ENCODE measurements at regions not wholly inside any gene's neighbourhood (a gene's known extent, or its start where the extent isn't known, plus 50 kb on each side); places are given as distances from the start of the nearest gene placed in this dataset.
"Not testable (repeated sequence)": the region's sequence is repeated elsewhere in the genome, so short reads cannot be mapped to it uniquely, and the experiment has no call there.

GRCh38 chr20:11511821-11512220, 405.9 kb upstream of the BTBD3 start:
- DNase-seq (ENCODE audit: low spot score), result no peak

DNA sequence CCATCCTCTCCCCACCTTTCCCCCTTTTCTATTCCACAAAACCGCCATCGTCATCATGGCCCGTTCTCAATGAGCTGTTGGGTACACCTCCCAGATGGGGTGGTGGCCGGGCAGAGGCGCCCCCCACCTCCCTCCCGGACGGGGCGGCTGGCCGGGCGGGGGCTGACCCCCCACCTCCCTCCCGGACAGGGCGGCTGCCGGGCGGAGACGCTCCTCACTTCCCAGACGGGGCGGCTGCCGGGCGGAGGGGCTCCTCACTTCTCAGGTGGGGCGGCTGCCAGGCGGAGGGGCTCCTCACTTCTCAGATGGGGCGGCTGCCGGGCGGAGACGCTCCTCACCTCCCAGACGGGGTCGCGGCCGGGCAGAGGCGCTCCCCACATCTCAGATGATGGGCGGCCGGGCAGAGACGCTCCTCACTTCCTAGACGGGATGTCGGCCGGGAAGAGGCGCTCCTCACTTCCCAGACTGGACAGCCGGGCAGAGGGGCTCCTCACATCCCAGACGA, 404.4 kb upstream of the BTBD3 start:
- not testable (repeated sequence) for DNase-seq (ENCODE audit: low spot score)

GRCh38 chr20:11516448-11516847, 401.2 kb upstream of the BTBD3 start:
- DNase-seq (ENCODE audit: low spot score), result no peak

GRCh38 chr20:11520596-11520995, 397.1 kb upstream of the BTBD3 start:
- DNase-seq (ENCODE audit: low spot score), result no peak

GRCh38 chr20:11521476-11522365, 396.0 kb upstream of the BTBD3 start:
- no peak for DNase-seq (ENCODE audit: low spot score)

DNA sequence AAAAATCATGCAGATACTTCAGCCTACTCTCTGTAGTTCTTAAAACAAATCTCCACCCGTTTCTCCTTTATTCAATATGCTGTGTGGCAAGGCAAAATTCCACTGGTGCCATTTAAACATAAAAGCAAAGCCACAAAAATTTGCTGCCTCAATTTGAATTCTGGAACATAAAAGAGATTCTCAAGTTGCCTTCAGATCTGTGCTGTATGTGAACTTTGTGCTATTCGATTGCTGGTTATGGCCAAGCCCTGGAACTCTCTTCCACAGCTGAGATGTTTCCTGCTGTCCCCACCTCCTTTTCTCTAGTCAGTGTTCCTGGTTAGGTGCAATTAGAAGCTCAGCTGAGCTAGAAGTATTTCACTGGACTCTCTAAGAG, 395.3 kb upstream of the BTBD3 start:
- DNase-seq (ENCODE audit: low spot score), result no peak

- DNase-seq (ENCODE audit: low spot score), result no peak
Observed at GRCh38 chr20:11529047-11529446, 388.6 kb upstream of the BTBD3 start.

GRCh38 chr20:11537032-11537431, 380.7 kb upstream of the BTBD3 start:
- DNase-seq (ENCODE audit: low spot score), result no peak

DNA sequence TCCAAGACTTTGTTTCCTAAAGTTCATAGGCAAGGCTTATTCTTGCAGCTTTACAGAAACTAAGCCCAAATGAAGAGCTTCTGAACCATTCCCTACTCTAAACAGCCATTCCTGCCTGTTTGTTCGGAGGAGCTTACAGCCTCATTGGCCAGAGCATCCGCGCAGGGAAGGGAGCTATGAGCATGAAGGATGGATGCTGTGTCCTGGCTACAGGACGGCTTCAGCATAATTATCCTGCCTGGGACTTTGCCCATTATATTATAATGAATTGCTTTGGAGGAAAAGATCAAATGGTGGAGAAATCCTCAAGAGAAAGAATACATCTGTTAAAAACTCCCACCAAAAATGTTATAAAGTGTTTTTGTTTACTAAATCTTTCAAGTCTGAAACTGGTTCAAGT, 378.2 kb upstream of the BTBD3 start:
- no peak for DNase-seq (ENCODE audit: low spot score)

DNA sequence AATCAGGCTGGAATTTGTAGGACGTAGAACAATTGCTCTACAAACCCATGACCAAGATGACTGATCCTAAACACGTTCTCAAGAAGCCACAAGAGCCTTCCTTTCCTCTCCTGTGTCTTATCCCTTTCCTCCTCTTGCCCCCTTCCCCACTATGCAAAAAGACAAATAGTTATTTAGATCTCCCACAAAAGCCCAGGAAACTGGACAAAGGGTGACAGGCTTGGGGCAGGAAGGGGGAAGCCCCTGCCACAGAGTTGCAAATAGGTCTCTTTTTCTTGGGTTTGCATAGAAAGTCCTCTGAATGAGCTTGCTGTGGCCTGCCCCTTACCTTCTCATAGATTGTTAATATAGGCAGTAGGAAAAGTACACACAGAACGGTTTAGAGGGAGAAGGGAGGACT, 377.1 kb upstream of the BTBD3 start:
- DNase-seq (ENCODE audit: low spot score), result no peak

GRCh38 chr20:11542645-11543044, 375.0 kb upstream of the BTBD3 start:
- DNase-seq (ENCODE audit: low spot score), result no peak

GRCh38 chr20:11544029-11544678, 373.5 kb upstream of the BTBD3 start:
- DNase-seq (ENCODE audit: low spot score), result peak; percentile 58

- no peak for DNase-seq (ENCODE audit: low spot score)
Observed at GRCh38 chr20:11546939-11547338, 370.8 kb upstream of the BTBD3 start.

GRCh38 chr20:11549172-11550103, 368.3 kb upstream of the BTBD3 start:
- DNase-seq (ENCODE audit: low spot score), result no peak

GRCh38 chr20:11550657-11551338, 366.9 kb upstream of the BTBD3 start:
- no peak for DNase-seq (ENCODE audit: low spot score)

- no peak for DNase-seq (ENCODE audit: low spot score)
Observed at GRCh38 chr20:11551479-11551878, 366.2 kb upstream of the BTBD3 start.

- peak; percentile 38 for DNase-seq (ENCODE audit: low spot score)
Observed at GRCh38 chr20:11553603-11554002, 364.1 kb upstream of the BTBD3 start.

GRCh38 chr20:11555510-11555909, 362.2 kb upstream of the BTBD3 start:
- DNase-seq (ENCODE audit: low spot score), result no peak

DNA sequence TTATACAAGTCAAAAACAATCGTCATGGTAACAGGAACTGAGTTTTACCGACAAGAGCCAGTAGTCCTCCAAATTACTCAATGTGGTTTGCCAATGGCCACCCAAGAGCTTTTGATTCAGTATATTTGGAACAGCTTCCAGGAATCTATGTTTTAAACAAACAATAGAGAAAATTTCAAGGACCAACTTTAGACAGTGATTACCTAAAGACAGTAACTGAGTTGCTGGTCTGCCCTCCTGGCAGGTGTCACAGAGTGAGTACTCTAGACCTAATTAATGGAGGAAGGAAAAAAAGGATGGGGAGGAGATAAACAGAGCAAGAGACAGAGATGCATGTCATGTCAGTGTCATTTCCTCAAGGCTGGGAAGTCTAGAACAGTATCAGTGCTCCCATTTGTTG, 361.3 kb upstream of the BTBD3 start:
- DNase-seq (ENCODE audit: low spot score), result no peak

- DNase-seq (ENCODE audit: low spot score), result no peak
Observed at GRCh38 chr20:11564491-11564890, 353.2 kb upstream of the BTBD3 start.

DNA sequence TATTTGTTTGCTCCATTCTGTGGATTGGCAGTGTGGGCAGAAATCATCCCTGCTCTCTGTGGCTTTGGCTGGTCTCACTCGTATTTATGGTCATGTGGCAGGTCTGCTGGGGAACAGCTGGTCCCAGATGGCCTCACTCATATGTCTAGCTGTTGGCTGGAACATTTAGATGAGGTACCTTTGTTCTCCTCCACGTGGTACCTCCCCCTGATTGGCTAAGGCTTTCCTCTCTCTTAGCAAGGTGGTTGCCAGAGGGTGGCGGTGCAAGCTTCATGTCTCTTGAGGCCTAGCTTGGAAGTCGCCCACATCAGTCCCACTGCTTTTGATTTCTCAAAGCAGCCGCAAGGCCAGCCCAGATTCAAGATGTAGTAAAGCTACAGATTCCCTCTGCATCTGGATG, 348.5 kb upstream of the BTBD3 start:
- DNase-seq (ENCODE audit: low spot score), result no peak

DNA sequence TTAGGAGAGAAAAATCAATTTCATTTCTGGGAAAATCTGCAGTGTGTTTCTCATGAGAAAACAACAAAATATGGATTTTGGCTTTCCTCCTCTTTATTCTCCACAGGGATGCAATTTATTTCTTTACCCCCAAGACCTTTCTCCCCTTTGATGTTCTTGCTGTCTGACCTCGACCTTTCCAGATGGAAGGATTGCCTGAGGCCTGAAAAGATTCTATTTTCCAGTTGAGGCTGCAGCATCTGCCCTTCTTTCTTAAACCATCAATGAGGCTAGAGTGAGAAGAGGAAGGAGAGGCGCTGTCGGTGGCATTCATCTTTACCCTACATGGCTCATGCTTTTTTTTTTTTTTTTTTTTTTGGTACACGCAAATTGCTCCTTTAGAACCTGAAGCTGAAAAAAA, 344.2 kb upstream of the BTBD3 start:
- no peak for DNase-seq (ENCODE audit: low spot score)
